ENCODE measurements at regions not wholly inside any gene's neighbourhood (a gene's known extent, or its start where the extent isn't known, plus 50 kb on each side); places are given as distances from the start of the nearest gene placed in this dataset.

DNA sequence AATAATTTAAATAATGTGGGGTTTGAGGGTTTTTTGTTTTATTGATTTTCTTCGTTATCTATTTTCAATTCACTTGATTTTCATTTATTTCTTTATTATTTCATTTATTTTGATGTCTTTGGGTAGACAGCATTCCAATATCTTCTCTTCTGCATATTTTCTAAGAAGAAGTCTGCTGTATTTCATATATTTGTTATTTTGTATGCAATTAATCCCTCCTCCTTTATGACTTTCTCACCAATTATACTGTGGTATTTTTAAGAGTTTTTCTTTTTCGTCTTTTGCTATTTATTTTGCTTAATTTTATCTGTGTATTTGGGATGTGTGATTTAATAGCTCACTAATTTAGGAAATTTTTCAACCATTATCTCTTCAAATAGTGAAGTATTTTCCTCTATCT lies 1444.4 kb upstream of the MIR17HG start:
- ChIA-PET POLR2A (ENCODE audit: low non-redundant PET) (no interaction called here), CTCF (no interaction called here)
- Histone ChIP-seq H3K4me3 (ENCODE audit: low read depth, low read length, poor library complexity, severe bottlenecking) (no peak overlapping the region), H3K27me3 (replicated peaks; ENCODE audit: insufficient read depth, low read depth, low read length, poor library complexity) (no peaks in the 10 kb centered on the region), H3K36me3 (ENCODE audit: insufficient read depth, low read length, poor library complexity, severe bottlenecking) (no peaks in the 10 kb centered on the region), H3K27ac (ENCODE audit: low read depth, low read length, poor library complexity, severe bottlenecking) (no peak overlapping the region), H3K9me3 (ENCODE audit: low read depth, low read length, poor library complexity, severe bottlenecking) (peaks cover 7% of the 10 kb centered on the region), H3K4me1 (ENCODE audit: insufficient read depth, low read length, poor library complexity, severe bottlenecking) (no peaks in the 10 kb centered on the region)
- no peak for DNase-seq (ENCODE audit: low spot score)
- intact Hi-C loops (cut with micrococcal nuclease; ENCODE audit: unreplicated experiment) = no loop called here
- no TSS peak for BruUV-seq (replicated peaks)
- TF ChIP-seq, protein P1, sequence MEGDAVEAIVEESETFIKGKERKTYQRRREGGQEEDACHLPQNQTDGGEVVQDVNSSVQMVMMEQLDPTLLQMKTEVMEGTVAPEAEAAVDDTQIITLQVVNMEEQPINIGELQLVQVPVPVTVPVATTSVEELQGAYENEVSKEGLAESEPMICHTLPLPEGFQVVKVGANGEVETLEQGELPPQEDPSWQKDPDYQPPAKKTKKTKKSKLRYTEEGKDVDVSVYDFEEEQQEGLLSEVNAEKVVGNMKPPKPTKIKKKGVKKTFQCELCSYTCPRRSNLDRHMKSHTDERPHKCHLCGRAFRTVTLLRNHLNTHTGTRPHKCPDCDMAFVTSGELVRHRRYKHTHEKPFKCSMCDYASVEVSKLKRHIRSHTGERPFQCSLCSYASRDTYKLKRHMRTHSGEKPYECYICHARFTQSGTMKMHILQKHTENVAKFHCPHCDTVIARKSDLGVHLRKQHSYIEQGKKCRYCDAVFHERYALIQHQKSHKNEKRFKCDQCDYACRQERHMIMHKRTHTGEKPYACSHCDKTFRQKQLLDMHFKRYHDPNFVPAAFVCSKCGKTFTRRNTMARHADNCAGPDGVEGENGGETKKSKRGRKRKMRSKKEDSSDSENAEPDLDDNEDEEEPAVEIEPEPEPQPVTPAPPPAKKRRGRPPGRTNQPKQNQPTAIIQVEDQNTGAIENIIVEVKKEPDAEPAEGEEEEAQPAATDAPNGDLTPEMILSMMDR (conservative IDR thresholded peaks at IDR 0.05; ENCODE audit: low read depth, low read length) = no peak
- no peak for TF ChIP-seq EZH2 (IDR thresholded peaks at IDR 0.05; ENCODE audit: borderline replicate concordance, low read depth, low read length, poor library complexity, severe bottlenecking)

DNA sequence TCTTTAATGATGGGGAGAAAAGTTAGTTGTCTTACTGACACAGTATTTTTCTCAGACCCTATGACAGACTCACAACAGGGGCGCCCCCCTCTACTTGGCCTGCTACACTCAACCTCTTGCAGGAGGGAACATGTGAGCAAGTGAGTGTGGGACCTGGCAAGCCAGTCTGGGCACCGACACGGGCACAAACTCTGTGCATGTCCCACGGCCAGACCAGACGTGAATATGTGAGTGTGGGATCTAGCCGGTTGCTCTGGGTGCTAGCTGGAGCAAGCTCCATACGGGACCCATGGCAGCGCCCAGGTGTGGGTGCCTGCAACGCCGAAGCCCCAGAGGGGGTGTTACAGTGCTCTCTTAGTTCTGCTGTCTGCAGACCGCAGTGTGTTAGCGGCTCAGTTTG lies 1437.3 kb upstream of the MIR17HG start:
- ChIA-PET CTCF (no interaction called here), POLR2A (ENCODE audit: low non-redundant PET) (no interaction called here)
- H3K36me3 ChIP-seq (ENCODE audit: insufficient read depth, low read length, poor library complexity, severe bottlenecking) = no peaks in the 10 kb centered on the region
- H3K4me3 ChIP-seq (ENCODE audit: low read depth, low read length, poor library complexity, severe bottlenecking) = no peak overlapping the region
- BruUV-seq (replicated peaks) = no TSS peak
- TF ChIP-seq, protein P1 (conservative IDR thresholded peaks at IDR 0.05; ENCODE audit: low read depth, low read length) = no peak
- no peak for TF ChIP-seq EZH2 (IDR thresholded peaks at IDR 0.05; ENCODE audit: borderline replicate concordance, low read depth, low read length, poor library complexity, severe bottlenecking)
- intact Hi-C loops (cut with micrococcal nuclease; ENCODE audit: unreplicated experiment) = no loop called here
- no peaks in the 10 kb centered on the region for H3K27me3 ChIP-seq (replicated peaks; ENCODE audit: insufficient read depth, low read depth, low read length, poor library complexity)
- no peaks in the 10 kb centered on the region for H3K4me1 ChIP-seq (ENCODE audit: insufficient read depth, low read length, poor library complexity, severe bottlenecking)
- DNase-seq (ENCODE audit: low spot score) = no peak
- no peaks in the 10 kb centered on the region for H3K9me3 ChIP-seq (ENCODE audit: low read depth, low read length, poor library complexity, severe bottlenecking)
- H3K27ac ChIP-seq (ENCODE audit: low read depth, low read length, poor library complexity, severe bottlenecking) = no peak overlapping the region

DNA sequence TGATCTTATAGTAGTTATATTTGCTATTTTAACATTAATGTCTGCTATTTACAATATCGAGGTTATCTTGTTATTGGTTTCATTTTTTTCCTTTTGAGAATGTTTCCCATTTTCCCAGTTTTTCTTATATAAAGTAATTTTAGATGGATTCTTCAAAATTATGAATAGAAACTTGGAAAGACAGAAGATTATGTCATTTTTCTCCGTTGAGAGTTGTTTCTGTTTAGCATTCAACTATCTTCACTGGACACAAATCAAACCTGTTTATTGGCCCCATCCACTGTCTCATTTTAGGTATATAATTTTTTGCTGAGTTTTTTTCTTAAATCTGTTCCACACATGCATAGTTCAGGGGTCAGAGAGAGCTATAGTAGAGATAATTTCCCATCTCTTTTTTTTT lies 1430.9 kb upstream of the MIR17HG start:
- ChIA-PET POLR2A (ENCODE audit: low non-redundant PET) (no interaction called here), CTCF (no interaction called here)
- Histone ChIP-seq H3K27ac (ENCODE audit: low read depth, low read length, poor library complexity, severe bottlenecking) (no peak overlapping the region), H3K4me3 (ENCODE audit: low read depth, low read length, poor library complexity, severe bottlenecking) (no peak overlapping the region), H3K27me3 (replicated peaks; ENCODE audit: insufficient read depth, low read depth, low read length, poor library complexity) (no peaks in the 10 kb centered on the region), H3K9me3 (ENCODE audit: low read depth, low read length, poor library complexity, severe bottlenecking) (no peaks in the 10 kb centered on the region), H3K4me1 (ENCODE audit: insufficient read depth, low read length, poor library complexity, severe bottlenecking) (no peaks in the 10 kb centered on the region), H3K36me3 (ENCODE audit: insufficient read depth, low read length, poor library complexity, severe bottlenecking) (no peaks in the 10 kb centered on the region)
- TF ChIP-seq EZH2 (IDR thresholded peaks at IDR 0.05; ENCODE audit: borderline replicate concordance, low read depth, low read length, poor library complexity, severe bottlenecking) = no peak
- TF ChIP-seq, protein P1 (conservative IDR thresholded peaks at IDR 0.05; ENCODE audit: low read depth, low read length) = no peak
- DNase-seq (ENCODE audit: low spot score) = no peak
- intact Hi-C loops (cut with micrococcal nuclease; ENCODE audit: unreplicated experiment) = no loop called here
- BruUV-seq (replicated peaks) = no TSS peak

Measured in A673 (cell line).